NCI-H2227 (cell line): ENCODE measurements at regions not wholly inside any gene's neighbourhood (a gene's known extent, or its start where the extent isn't known, plus 50 kb on each side); places are given as distances from the start of the nearest gene placed in this dataset.
A peak's percentile ranks its signal among the peaks of the same experiment; 100 is the strongest.

Experiments used
- DNase-seq: peaks from one replicate; lab custom pipeline; 2025; ENCODE audit not compliant: unreplicated experiment; lab: John Stamatoyannopoulos, UW

- no peak for DNase-seq
Observed at GRCh38 chr6:22807261-22807660, 237.9 kb downstream of the HDGFL1 start.

GRCh38 chr6:22807818-22808217, 238.5 kb downstream of the HDGFL1 start:
- no peak for DNase-seq

GRCh38 chr6:22808466-22808865, 239.1 kb downstream of the HDGFL1 start:
- DNase-seq = no peak

- no peak for DNase-seq
Observed at GRCh38 chr6:22809370-22809769, 240.0 kb downstream of the HDGFL1 start.

GRCh38 chr6:22819209-22819608, 249.8 kb downstream of the HDGFL1 start:
- no peak for DNase-seq

- DNase-seq = no peak
Observed at GRCh38 chr6:22821664-22822320, 252.4 kb downstream of the HDGFL1 start.

GRCh38 chr6:22825210-22825609, 255.8 kb downstream of the HDGFL1 start:
- peak; percentile 8 for DNase-seq

GRCh38 chr6:22826961-22827360, 257.6 kb downstream of the HDGFL1 start:
- no peak for DNase-seq

GRCh38 chr6:22827760-22828159, 258.4 kb downstream of the HDGFL1 start:
- no peak for DNase-seq

- DNase-seq = peak; percentile 64
Observed at GRCh38 chr6:22828179-22829062, 259.1 kb downstream of the HDGFL1 start.

GRCh38 chr6:22829070-22829469, 259.7 kb downstream of the HDGFL1 start:
- DNase-seq = no peak

- DNase-seq = no peak
Observed at GRCh38 chr6:22830463-22830862, 261.1 kb downstream of the HDGFL1 start.

- DNase-seq = no peak
Observed at GRCh38 chr6:22833191-22833590, 263.8 kb downstream of the HDGFL1 start.

- no peak for DNase-seq
Observed at GRCh38 chr6:22838345-22838744, 269.0 kb downstream of the HDGFL1 start.

- no peak for DNase-seq
Observed at GRCh38 chr6:22845467-22845866, 276.1 kb downstream of the HDGFL1 start.

GRCh38 chr6:22848121-22848520, 278.8 kb downstream of the HDGFL1 start:
- no peak for DNase-seq

GRCh38 chr6:22849921-22850320, 280.6 kb downstream of the HDGFL1 start:
- no peak for DNase-seq

GRCh38 chr6:22852101-22852500, 282.7 kb downstream of the HDGFL1 start:
- no peak for DNase-seq

GRCh38 chr6:22873513-22874136, 304.3 kb downstream of the HDGFL1 start:
- no peak for DNase-seq

GRCh38 chr6:22875845-22876244, 306.5 kb downstream of the HDGFL1 start:
- no peak for DNase-seq

GRCh38 chr6:22878324-22878701, 308.9 kb downstream of the HDGFL1 start:
- no peak for DNase-seq

GRCh38 chr6:22878706-22879105, 309.3 kb downstream of the HDGFL1 start:
- no peak for DNase-seq
